ENCODE measurements at regions not wholly inside any gene's neighbourhood (a gene's known extent, or its start where the extent isn't known, plus 50 kb on each side); places are given as distances from the start of the nearest gene placed in this dataset.

DNA sequence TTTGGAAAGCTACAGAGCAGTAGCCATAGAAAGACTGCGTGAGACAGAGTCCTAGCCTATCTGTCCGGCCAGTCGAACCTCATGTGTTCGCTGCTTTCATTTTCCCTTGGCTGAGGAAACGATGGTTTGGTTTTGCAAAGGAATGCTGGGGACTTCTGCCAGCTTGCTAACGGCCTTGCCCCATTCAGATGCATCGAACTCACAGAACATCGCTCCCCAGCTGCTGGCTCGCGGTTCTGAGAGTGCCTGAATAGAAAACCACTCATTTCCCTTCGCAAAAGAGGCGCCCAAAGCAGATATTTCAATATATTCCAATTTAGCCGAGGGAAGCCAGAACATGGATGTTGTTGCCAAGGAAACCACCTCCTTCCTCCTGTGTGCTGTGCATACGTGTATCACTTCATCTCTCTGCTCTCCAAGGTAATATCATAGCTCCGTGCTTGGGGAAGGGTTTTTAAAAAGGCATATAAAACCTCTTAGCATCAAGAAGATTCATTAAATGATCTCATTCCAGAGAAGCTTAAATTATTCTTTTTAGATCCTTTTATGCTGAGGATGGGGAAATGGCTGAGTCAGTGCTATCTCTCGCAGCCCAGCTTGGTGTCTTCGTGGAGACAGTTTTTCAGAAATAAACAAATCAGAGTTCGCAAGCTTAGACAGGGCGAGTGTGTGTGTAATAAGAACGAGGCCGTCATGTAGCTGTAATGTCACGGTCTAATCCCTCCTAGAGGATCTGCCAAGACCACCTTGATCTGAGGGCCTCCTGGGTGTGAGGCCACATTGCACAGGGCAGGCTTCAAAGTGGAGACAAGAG lies 215.2 kb downstream of the RPS24 start:
- TF ChIP-seq, protein P1, sequence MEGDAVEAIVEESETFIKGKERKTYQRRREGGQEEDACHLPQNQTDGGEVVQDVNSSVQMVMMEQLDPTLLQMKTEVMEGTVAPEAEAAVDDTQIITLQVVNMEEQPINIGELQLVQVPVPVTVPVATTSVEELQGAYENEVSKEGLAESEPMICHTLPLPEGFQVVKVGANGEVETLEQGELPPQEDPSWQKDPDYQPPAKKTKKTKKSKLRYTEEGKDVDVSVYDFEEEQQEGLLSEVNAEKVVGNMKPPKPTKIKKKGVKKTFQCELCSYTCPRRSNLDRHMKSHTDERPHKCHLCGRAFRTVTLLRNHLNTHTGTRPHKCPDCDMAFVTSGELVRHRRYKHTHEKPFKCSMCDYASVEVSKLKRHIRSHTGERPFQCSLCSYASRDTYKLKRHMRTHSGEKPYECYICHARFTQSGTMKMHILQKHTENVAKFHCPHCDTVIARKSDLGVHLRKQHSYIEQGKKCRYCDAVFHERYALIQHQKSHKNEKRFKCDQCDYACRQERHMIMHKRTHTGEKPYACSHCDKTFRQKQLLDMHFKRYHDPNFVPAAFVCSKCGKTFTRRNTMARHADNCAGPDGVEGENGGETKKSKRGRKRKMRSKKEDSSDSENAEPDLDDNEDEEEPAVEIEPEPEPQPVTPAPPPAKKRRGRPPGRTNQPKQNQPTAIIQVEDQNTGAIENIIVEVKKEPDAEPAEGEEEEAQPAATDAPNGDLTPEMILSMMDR (IDR thresholded peaks at IDR 0.05) = no peak
- TF ChIP-seq POLR2A (IDR thresholded peaks at IDR 0.05) = no peak
